Lung (tissue), 11 donors: ENCODE measurements at regions not wholly inside any gene's neighbourhood (a gene's known extent, or its start where the extent isn't known, plus 50 kb on each side); places are given as distances from the start of the nearest gene placed in this dataset.
A peak's percentile ranks its signal among the peaks of the same experiment; 100 is the strongest.

Experiments used
- ATAC-seq: fragments of 200-7000 bp; cut with Tn5 transposase; one replicate; pipeline ENCODE4 v1.9.1; 2020; ENCODE audit warnings: moderate number of reproducible peaks; ENCODE audit not compliant: insufficient read depth, low FRiP score
- DNase-seq, 3 donors: peaks; one replicate each; pipeline ENCODE4 v3.0.0-alpha.2; 2013 to 2017
- H3K27ac ChIP-seq, 2 donors: one replicate each; pipeline ENCODE4 v1.5.1; 2013; ENCODE audit warnings: mild to moderate bottlenecking in 2 of 2, moderate library complexity in 2 of 2, control low read depth in 1 of 2, inconsistent platforms in 1 of 2, low read depth in 1 of 2, low read length in 1 of 2
- H3K27me3 ChIP-seq, 3 donors: one replicate each; pipeline ENCODE4 v1.5.1; 2013; ENCODE audit warnings: low read length in 2 of 3; ENCODE audit not compliant: control insufficient read depth in 3 of 3, insufficient read depth in 3 of 3
- H3K36me3 ChIP-seq, 4 donors: one replicate each; pipeline ENCODE4 v1.5.1; 2013; ENCODE audit warnings: low read length in 4 of 4, mild to moderate bottlenecking in 1 of 4, moderate library complexity in 1 of 4; ENCODE audit not compliant: control insufficient read depth in 4 of 4, insufficient read depth in 4 of 4
- H3K4me1 ChIP-seq, 5 donors: one replicate each; pipeline ENCODE4 v1.5.1; 2013; ENCODE audit warnings: low read length in 5 of 5, mild to moderate bottlenecking in 2 of 5, moderate library complexity in 1 of 5; ENCODE audit not compliant: control insufficient read depth in 5 of 5, insufficient read depth in 5 of 5
- H3K4me3 ChIP-seq: one replicate; pipeline ENCODE4 v1.5.1; 2013; ENCODE audit warnings: mild to moderate bottlenecking, control low read depth, moderate library complexity
- H3K9ac ChIP-seq, 2 donors: one replicate each; pipeline ENCODE4 v1.5.1; 2013; ENCODE audit warnings: low read length in 2 of 2, control low read depth in 1 of 2; ENCODE audit not compliant: insufficient read depth in 1 of 2
- H3K9me3 ChIP-seq, 4 donors: one replicate each; pipeline ENCODE4 v1.5.1; 2013; ENCODE audit warnings: low read length in 3 of 4, mild to moderate bottlenecking in 1 of 4, moderate library complexity in 1 of 4; ENCODE audit not compliant: control insufficient read depth in 4 of 4, insufficient read depth in 3 of 4
- CTCF ChIP-seq: IDR thresholded peaks from 2 replicates; pipeline ENCODE4 v1.5.1; 2012; ENCODE audit warnings: mild to moderate bottlenecking; ENCODE audit errors: control extremely low read depth, extremely low read depth
- WGBS, 2 donors: extraction: QIAGEN DNeasy Blood & Tissue Kit; methylation state at CpG; one replicate each; pipeline ENCODE4 v1.1.7; 2013; 5-methylcytosine and 5-hydroxymethylcytosine counted together
- donor health status: control.
- donor health status: control.
- donor health status: Bipolar disorder and iron deficiency.
- donor health status: healthy.
- donor health status: DM: yes; HTN: yes; CAD: no.

GRCh38 chr12:54749191-54749818 is 101.1 kb upstream of the DCD start:
- H3K9me3 ChIP-seq: peaks cover 0 to 1% (median 0%) of the 10 kb centered on the region in 4 donors
- H3K27me3 ChIP-seq: no peaks in the 10 kb centered on the region
- peak; percentile 67 for TF ChIP-seq CTCF
- 25 to 27% methylated on average over 5 of the region's 5 CpGs for WGBS, 2 donors
- no peak overlapping the region for H3K9ac ChIP-seq
- no peaks in the 10 kb centered on the region for H3K36me3 ChIP-seq
- no peaks in the 10 kb centered on the region for H3K4me1 ChIP-seq
- ATAC-seq (peak; percentile 62), DNase-seq (peak in 2 of 3 donors; percentile 63 to 70)
- no peak overlapping the region for H3K27ac ChIP-seq
- H3K4me3 ChIP-seq: no peak overlapping the region

- WGBS, 2 donors: 52 to 81% methylated on average over 2 of the region's 2 CpGs
- DNase-seq (no peak), ATAC-seq (no peak)
- no peak for TF ChIP-seq CTCF
- H3K36me3 ChIP-seq: no peaks in the 10 kb centered on the region
- no peak overlapping the region for H3K4me3 ChIP-seq
- H3K9ac ChIP-seq: no peak overlapping the region
- peaks cover 0 to 2% (median 1%) of the 10 kb centered on the region in 4 donors for H3K9me3 ChIP-seq
- no peaks in the 10 kb centered on the region for H3K4me1 ChIP-seq
- H3K27me3 ChIP-seq: no peaks in the 10 kb centered on the region
- H3K27ac ChIP-seq: no peak overlapping the region
Measured at GRCh38 chr12:54744590-54744989, 96.4 kb upstream of the DCD start.

- TF ChIP-seq CTCF: no peak
- Histone ChIP-seq H3K27me3 (no peaks in the 10 kb centered on the region), H3K4me3 (no peak overlapping the region), H3K4me1 (no peaks in the 10 kb centered on the region), H3K9ac (no peak overlapping the region), H3K27ac (no peak overlapping the region), H3K36me3 (no peaks in the 10 kb centered on the region), H3K9me3 (peaks cover 0 to 2% (median 1%) of the 10 kb centered on the region in 4 donors)
- ATAC-seq (no peak), DNase-seq (no peak)
- WGBS, 2 donors: 83 to 91% methylated on average over 1 of the region's 1 CpG
Measured at GRCh38 chr12:54740882-54741281, 92.7 kb upstream of the DCD start.

- Histone ChIP-seq H3K4me1 (no peaks in the 10 kb centered on the region), H3K36me3 (no peaks in the 10 kb centered on the region), H3K4me3 (no peak overlapping the region), H3K9ac (no peak overlapping the region), H3K27ac (no peak overlapping the region), H3K9me3 (no peaks in the 10 kb centered on the region), H3K27me3 (peaks cover 0 to 3% (median 0%) of the 10 kb centered on the region in 3 donors)
- ATAC-seq (no peak), DNase-seq (no peak)
- TF ChIP-seq CTCF: no peak
- 79 to 84% methylated on average over 2 of the region's 2 CpGs for WGBS, 2 donors
Measured at GRCh38 chr12:54736549-54736948, 88.4 kb upstream of the DCD start.
